Adrenal gland (tissue), 5 donors: ENCODE measurements at regions not wholly inside any gene's neighbourhood (a gene's known extent, or its start where the extent isn't known, plus 50 kb on each side); places are given as distances from the start of the nearest gene placed in this dataset.

Experiments
- CTCF ChIP-seq, 6 experiments: fragments of 450-650 bp in 4 of 6; fragments of 200-600 bp in 2 of 6; sonication (generic) in 1 of 6; IDR thresholded peaks; 1 replicate in 5 of 6; 2 replicates in 1 of 6; pipeline versions ENCODE4 v1.5.1 to v1.8.0; 2016 to 2021; ENCODE audit warnings: antibody characterized with exemption in 6 of 6, mild to moderate bottlenecking in 2 of 6, moderate library complexity in 1 of 6
- POLR2A ChIP-seq, 2 donors: fragments of 450-650 bp; IDR thresholded peaks; one replicate each; pipeline ENCODE4 v1.6.1; 2017; ENCODE audit warnings: antibody characterized with exemption in 2 of 2, mild to moderate bottlenecking in 2 of 2, moderate library complexity in 1 of 2
- donor health status: DM: no; HTN: no; CAD: no.

GRCh38 chr4:55762819-55763218, 56.8 kb upstream of the EXOC1L start:
- TF ChIP-seq POLR2A (IDR thresholded peaks at IDR 0.05): no peak
- TF ChIP-seq CTCF (IDR thresholded peaks at IDR 0.05): no peak
